ENCODE measurements at regions not wholly inside any gene's neighbourhood (a gene's known extent, or its start where the extent isn't known, plus 50 kb on each side); places are given as distances from the start of the nearest gene placed in this dataset.

DNA sequence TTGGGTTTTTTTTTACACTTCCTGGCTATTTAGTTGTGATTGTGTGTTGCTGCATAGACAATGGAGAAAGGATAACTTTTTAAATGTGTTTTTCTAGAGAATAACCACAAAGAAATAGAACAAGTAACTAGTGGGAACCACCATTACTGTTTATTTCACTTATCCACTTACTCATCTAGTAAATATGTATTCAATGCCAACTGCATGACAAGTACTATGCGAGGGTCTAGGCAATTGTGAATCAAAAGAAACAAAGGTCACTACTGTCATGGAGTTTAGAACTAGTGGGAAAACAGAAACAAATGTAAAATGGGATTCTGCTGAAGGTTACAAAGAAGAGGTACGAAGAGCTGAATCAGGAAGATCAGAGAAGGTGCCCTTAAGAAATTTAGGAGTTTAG is 600.9 kb upstream of the ROBO2 start:
- no peaks in the 10 kb centered on the region for H3K27me3 ChIP-seq (ENCODE audit: insufficient read depth, low read length, poor library complexity, severe bottlenecking)
- H3K4me3 ChIP-seq (ENCODE audit: low read length, poor library complexity, severe bottlenecking) = no peak overlapping the region
- H4K20me1 ChIP-seq (ENCODE audit: insufficient read depth, low read length, poor library complexity, severe bottlenecking) = no peaks in the 10 kb centered on the region
- H3K9me2 ChIP-seq (replicated peaks; ENCODE audit: low read depth, low read length) = no peaks in the 10 kb centered on the region
- no peak overlapping the region for H3K4me2 ChIP-seq (ENCODE audit: low read depth, low read length, poor library complexity, severe bottlenecking)
- TF ChIP-seq, protein P1, sequence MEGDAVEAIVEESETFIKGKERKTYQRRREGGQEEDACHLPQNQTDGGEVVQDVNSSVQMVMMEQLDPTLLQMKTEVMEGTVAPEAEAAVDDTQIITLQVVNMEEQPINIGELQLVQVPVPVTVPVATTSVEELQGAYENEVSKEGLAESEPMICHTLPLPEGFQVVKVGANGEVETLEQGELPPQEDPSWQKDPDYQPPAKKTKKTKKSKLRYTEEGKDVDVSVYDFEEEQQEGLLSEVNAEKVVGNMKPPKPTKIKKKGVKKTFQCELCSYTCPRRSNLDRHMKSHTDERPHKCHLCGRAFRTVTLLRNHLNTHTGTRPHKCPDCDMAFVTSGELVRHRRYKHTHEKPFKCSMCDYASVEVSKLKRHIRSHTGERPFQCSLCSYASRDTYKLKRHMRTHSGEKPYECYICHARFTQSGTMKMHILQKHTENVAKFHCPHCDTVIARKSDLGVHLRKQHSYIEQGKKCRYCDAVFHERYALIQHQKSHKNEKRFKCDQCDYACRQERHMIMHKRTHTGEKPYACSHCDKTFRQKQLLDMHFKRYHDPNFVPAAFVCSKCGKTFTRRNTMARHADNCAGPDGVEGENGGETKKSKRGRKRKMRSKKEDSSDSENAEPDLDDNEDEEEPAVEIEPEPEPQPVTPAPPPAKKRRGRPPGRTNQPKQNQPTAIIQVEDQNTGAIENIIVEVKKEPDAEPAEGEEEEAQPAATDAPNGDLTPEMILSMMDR (conservative IDR thresholded peaks at IDR 0.05; ENCODE audit: low read length) = no peak
- no peak for TF ChIP-seq EZH2phosphoT487 (IDR thresholded peaks at IDR 0.05; ENCODE audit: borderline replicate concordance)
- no peaks in the 10 kb centered on the region for H3K9me3 ChIP-seq (ENCODE audit: insufficient read depth, low read depth, low read length)
- no peaks in the 10 kb centered on the region for H3K79me2 ChIP-seq (ENCODE audit: insufficient read depth, low read length)
- no peaks in the 10 kb centered on the region for H3F3A ChIP-seq (ENCODE audit: low read depth)
- H3K4me1 ChIP-seq (ENCODE audit: insufficient read depth, low read length, poor library complexity, severe bottlenecking) = no peaks in the 10 kb centered on the region
- no peak overlapping the region for H2AFZ ChIP-seq (ENCODE audit: low read length)
- no peak overlapping the region for H3K9ac ChIP-seq (ENCODE audit: low read depth, low read length, poor library complexity, severe bottlenecking)
- no peaks in the 10 kb centered on the region for H3K36me3 ChIP-seq (ENCODE audit: insufficient read depth, low read length)

DNA sequence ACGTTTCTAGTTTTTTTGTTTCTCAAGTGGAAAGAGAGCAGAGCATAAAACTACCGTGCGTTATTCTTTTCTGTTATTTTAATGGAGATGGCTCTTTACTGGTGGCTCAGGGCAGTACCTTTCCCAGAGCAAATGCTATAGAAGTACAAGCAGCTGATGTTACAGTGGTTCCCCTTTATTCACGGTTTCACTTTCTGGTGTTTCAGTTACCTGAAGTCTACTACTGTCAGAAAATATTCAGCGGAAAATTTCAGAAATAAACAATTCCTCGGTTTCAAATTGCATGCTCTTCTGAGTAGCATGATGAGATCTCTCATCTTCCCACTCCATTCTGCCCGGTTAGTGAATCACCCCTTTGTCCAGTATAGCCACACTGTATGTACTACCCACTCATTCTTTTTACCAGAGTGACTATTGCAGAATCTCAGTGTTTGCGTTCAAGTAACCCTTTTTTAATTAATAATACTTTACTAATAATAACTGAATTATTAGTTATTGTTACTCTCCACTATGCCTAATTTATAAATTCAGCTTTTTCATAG is 597.5 kb upstream of the ROBO2 start:
- Histone ChIP-seq H3K4me1 (ENCODE audit: insufficient read depth, low read length, poor library complexity, severe bottlenecking) (no peaks in the 10 kb centered on the region), H3K4me3 (ENCODE audit: low read length, poor library complexity, severe bottlenecking) (no peak overlapping the region), H3K9me3 (ENCODE audit: insufficient read depth, low read depth, low read length) (no peaks in the 10 kb centered on the region), H3K9me2 (replicated peaks; ENCODE audit: low read depth, low read length) (no peaks in the 10 kb centered on the region), H3F3A (ENCODE audit: low read depth) (no peaks in the 10 kb centered on the region), H3K79me2 (ENCODE audit: insufficient read depth, low read length) (no peaks in the 10 kb centered on the region), H3K36me3 (ENCODE audit: insufficient read depth, low read length) (no peaks in the 10 kb centered on the region), H3K9ac (ENCODE audit: low read depth, low read length, poor library complexity, severe bottlenecking) (no peak overlapping the region), H2AFZ (ENCODE audit: low read length) (no peak overlapping the region), H3K27me3 (ENCODE audit: insufficient read depth, low read length, poor library complexity, severe bottlenecking) (no peaks in the 10 kb centered on the region), H4K20me1 (ENCODE audit: insufficient read depth, low read length, poor library complexity, severe bottlenecking) (no peaks in the 10 kb centered on the region), H3K4me2 (ENCODE audit: low read depth, low read length, poor library complexity, severe bottlenecking) (no peak overlapping the region)
- TF ChIP-seq, protein P1 (conservative IDR thresholded peaks at IDR 0.05; ENCODE audit: low read length) = no peak
- TF ChIP-seq EZH2phosphoT487 (IDR thresholded peaks at IDR 0.05; ENCODE audit: borderline replicate concordance) = no peak

DNA sequence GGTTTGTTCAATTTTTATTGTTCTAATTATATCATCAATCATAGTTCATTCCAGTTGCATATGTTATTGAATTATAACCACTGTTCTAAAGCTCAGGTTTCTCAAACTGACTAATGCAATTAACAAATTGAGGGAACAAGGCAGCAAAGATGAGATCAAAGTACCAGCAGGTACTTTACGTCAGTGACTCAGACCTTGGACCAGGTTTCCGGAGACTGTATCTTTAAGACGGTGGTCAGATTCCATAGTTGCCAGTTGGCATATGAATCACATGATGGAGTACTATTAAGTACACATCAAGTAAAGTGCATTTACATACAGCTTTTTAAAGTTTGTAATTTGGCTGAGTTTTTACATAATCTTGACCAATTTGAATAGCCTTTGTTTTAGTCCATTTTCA is 583.6 kb upstream of the ROBO2 start:
- no peaks in the 10 kb centered on the region for H3K79me2 ChIP-seq (ENCODE audit: insufficient read depth, low read length)
- H2AFZ ChIP-seq (ENCODE audit: low read length) = no peak overlapping the region
- H3K4me1 ChIP-seq (ENCODE audit: insufficient read depth, low read length, poor library complexity, severe bottlenecking) = no peaks in the 10 kb centered on the region
- H3K4me3 ChIP-seq (ENCODE audit: low read length, poor library complexity, severe bottlenecking) = no peak overlapping the region
- no peak for TF ChIP-seq EZH2phosphoT487 (IDR thresholded peaks at IDR 0.05; ENCODE audit: borderline replicate concordance)
- TF ChIP-seq, protein P1 (conservative IDR thresholded peaks at IDR 0.05; ENCODE audit: low read length) = no peak
- H3K4me2 ChIP-seq (ENCODE audit: low read depth, low read length, poor library complexity, severe bottlenecking) = no peak overlapping the region
- no peaks in the 10 kb centered on the region for H3K27me3 ChIP-seq (ENCODE audit: insufficient read depth, low read length, poor library complexity, severe bottlenecking)
- no peaks in the 10 kb centered on the region for H3K36me3 ChIP-seq (ENCODE audit: insufficient read depth, low read length)
- no peaks in the 10 kb centered on the region for H3K9me2 ChIP-seq (replicated peaks; ENCODE audit: low read depth, low read length)
- no peaks in the 10 kb centered on the region for H3K9me3 ChIP-seq (ENCODE audit: insufficient read depth, low read depth, low read length)
- no peaks in the 10 kb centered on the region for H3F3A ChIP-seq (ENCODE audit: low read depth)
- no peaks in the 10 kb centered on the region for H4K20me1 ChIP-seq (ENCODE audit: insufficient read depth, low read length, poor library complexity, severe bottlenecking)
- H3K9ac ChIP-seq (ENCODE audit: low read depth, low read length, poor library complexity, severe bottlenecking) = no peak overlapping the region

All from Loucy (cell line).